ENCODE measurements at regions not wholly inside any gene's neighbourhood (a gene's known extent, or its start where the extent isn't known, plus 50 kb on each side); places are given as distances from the start of the nearest gene placed in this dataset.

DNA sequence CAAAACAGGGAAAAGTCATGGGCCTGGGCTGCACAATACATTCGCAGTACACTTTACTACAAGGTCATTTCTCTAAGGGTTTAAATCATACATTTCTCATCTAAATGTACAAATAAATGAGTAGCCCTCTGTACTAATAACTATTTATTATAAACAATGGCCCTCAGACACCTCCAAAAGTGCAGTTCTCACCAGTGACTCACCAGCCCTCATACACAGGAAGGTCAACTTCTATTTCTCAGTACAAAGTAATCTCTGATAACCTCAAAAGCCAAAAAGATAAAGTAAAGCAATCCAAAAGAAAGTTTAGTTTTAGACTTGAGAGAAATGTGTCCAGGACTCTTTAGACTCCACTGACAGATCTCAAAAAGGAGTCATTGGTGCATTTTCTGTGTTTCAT, 1258.1 kb upstream of the CDH6 start:
- Histone ChIP-seq H2BK12ac (ENCODE audit: low read depth, low read length) (no peak overlapping the region), H4K91ac (replicated peaks; ENCODE audit: insufficient read length, low read length) (no peak overlapping the region), H4K5ac (ENCODE audit: insufficient read length, low read depth, low read length) (no peak overlapping the region), H2AFZ (ENCODE audit: low read length) (no peak overlapping the region), H4K20me1 (replicated peaks in 1 of 2; ENCODE audit: control insufficient read depth in 1 of 2, insufficient read depth in 2 of 2, low read length in 2 of 2) (no peaks in the 10 kb centered on the region), H3K27me3 (replicated peaks in 1 of 4; ENCODE audit: control insufficient read depth in 3 of 4, extremely low read depth in 1 of 4, insufficient read depth in 3 of 4, low read length in 3 of 4) (no peaks in the 10 kb centered on the region), H3K79me1 (ENCODE audit: low read depth, low read length) (no peaks in the 10 kb centered on the region), H3K4ac (replicated peaks; ENCODE audit: insufficient read length, low read depth, low read length) (no peak overlapping the region), H2BK20ac (ENCODE audit: low read length) (no peak overlapping the region), H3K23me2 (ENCODE audit: low read depth, low read length) (no peaks in the 10 kb centered on the region), H2AK5ac (ENCODE audit: low read depth, low read length) (no peak overlapping the region), H3K36me3 (ENCODE audit: control insufficient read depth in 2 of 4, insufficient read depth in 4 of 4, low read length in 3 of 4) (no peaks in the 10 kb centered on the region), H3K18ac (ENCODE audit: extremely low read depth, low read length) (no peak overlapping the region), H2BK15ac (ENCODE audit: low read length) (no peak overlapping the region), H2BK5ac (ENCODE audit: low read depth, low read length) (no peak overlapping the region), H4K8ac (ENCODE audit: extremely low read depth, insufficient read depth, low read length) (no peak overlapping the region), H3K27ac (ENCODE audit: low read depth, low read length) (no peak overlapping the region), H3K23ac (ENCODE audit: insufficient read length) (no peak overlapping the region), H3K9ac (replicated peaks in 1 of 4; ENCODE audit: extremely low read depth in 1 of 4, low read depth in 3 of 4, low read length in 3 of 4) (no peak overlapping the region), H3K4me2 (ENCODE audit: insufficient read depth in 1 of 2, low read depth in 2 of 2, low read length in 2 of 2) (no peak overlapping the region), H3K79me2 (ENCODE audit: control insufficient read depth in 1 of 2, insufficient read depth in 2 of 2, low read length in 2 of 2) (no peaks in the 10 kb centered on the region), H3K4me3 (ENCODE audit: extremely low read depth in 1 of 4, insufficient read depth in 2 of 4, low read depth in 3 of 4, low read length in 4 of 4) (no peak overlapping the region), H3K4me1 (replicated peaks in 1 of 4; ENCODE audit: control insufficient read depth in 3 of 4, insufficient read depth in 4 of 4, low read length in 3 of 4) (no peaks in the 10 kb centered on the region), H3K9me3 (ENCODE audit: insufficient read depth in 2 of 2, low read depth in 1 of 2, low read length in 1 of 2) (no peaks in the 10 kb centered on the region), H2BK120ac (replicated peaks; ENCODE audit: low read depth, low read length) (no peak overlapping the region), H3K56ac (replicated peaks; ENCODE audit: insufficient read length, low read depth, low read length) (no peak overlapping the region), H3K14ac (ENCODE audit: insufficient read length) (no peak overlapping the region)
- no peak for FAIRE-seq
- WGBS, 2 experiments (ENCODE audit: extremely low coverage in 1 of 2, insufficient coverage in 1 of 2, insufficient read length in 1 of 2, insufficient replicate concordance in 2 of 2, low coverage in 1 of 2, low lambda C conversion rate in 2 of 2, missing lambda C conversion rate in 1 of 2) = 100% methylated on average over 1 of the region's 1 CpG; no CpG with 5 or more reads in 1 of the 2 experiments
- DNase-seq (ENCODE audit: low read depth in 1 of 2, low spot score in 2 of 2) = no peak
- ChIA-PET CTCF (ENCODE audit: partially characterized antibody) (no interaction called here), POLR2A (ENCODE audit: partially characterized antibody) (no interaction called here)
- TF ChIP-seq, protein P1, sequence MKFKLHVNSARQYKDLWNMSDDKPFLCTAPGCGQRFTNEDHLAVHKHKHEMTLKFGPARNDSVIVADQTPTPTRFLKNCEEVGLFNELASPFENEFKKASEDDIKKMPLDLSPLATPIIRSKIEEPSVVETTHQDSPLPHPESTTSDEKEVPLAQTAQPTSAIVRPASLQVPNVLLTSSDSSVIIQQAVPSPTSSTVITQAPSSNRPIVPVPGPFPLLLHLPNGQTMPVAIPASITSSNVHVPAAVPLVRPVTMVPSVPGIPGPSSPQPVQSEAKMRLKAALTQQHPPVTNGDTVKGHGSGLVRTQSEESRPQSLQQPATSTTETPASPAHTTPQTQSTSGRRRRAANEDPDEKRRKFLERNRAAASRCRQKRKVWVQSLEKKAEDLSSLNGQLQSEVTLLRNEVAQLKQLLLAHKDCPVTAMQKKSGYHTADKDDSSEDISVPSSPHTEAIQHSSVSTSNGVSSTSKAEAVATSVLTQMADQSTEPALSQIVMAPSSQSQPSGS (IDR thresholded peaks at IDR 0.05; ENCODE audit: low read length) = no peak
- TF ChIP-seq, protein P2, sequence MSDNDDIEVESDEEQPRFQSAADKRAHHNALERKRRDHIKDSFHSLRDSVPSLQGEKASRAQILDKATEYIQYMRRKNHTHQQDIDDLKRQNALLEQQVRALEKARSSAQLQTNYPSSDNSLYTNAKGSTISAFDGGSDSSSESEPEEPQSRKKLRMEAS (IDR thresholded peaks at IDR 0.05) = no peak
- TF ChIP-seq TAF7 (optimal IDR thresholded peaks at IDR 0.05; ENCODE audit: borderline replicate concordance, low read depth, low read length) = no peak
- no peak for TF ChIP-seq KDM4A (IDR thresholded peaks at IDR 0.05; ENCODE audit: low read depth, low read length, severe bottlenecking)
- TF ChIP-seq TEAD4 (IDR thresholded peaks at IDR 0.05; ENCODE audit: low read depth, low read length) = no peak
- no peak for TF ChIP-seq POLR2AphosphoS5 (IDR thresholded peaks at IDR 0.05; ENCODE audit: low read depth, low read length)
- no peak for TF ChIP-seq RXRA (IDR thresholded peaks at IDR 0.05; ENCODE audit: insufficient read depth, low read depth, low read length)
- TF ChIP-seq JUND (IDR thresholded peaks at IDR 0.05; ENCODE audit: low read length) = no peak
- no peak for TF ChIP-seq CHD2 (IDR thresholded peaks at IDR 0.05; ENCODE audit: low read length)
- no peak for TF ChIP-seq ASH2L (IDR thresholded peaks at IDR 0.05; ENCODE audit: low read length)
- no peak for TF ChIP-seq NRF1 (IDR thresholded peaks at IDR 0.05; ENCODE audit: low read depth, low read length)
- no peak for TF ChIP-seq RFX5 (IDR thresholded peaks at IDR 0.05; ENCODE audit: borderline replicate concordance, low read depth, low read length)
- no peak for TF ChIP-seq SIRT6 (IDR thresholded peaks at IDR 0.05; ENCODE audit: low read length)
- TF ChIP-seq NANOG (IDR thresholded peaks at IDR 0.05; ENCODE audit: insufficient read depth, low read depth, low read length, poor library complexity, severe bottlenecking) = no peak

Measured in H1 (cell line).